Fibroblast of lung (primary cell): ENCODE measurements at regions not wholly inside any gene's neighbourhood (a gene's known extent, or its start where the extent isn't known, plus 50 kb on each side); places are given as distances from the start of the nearest gene placed in this dataset.

Experiments
- DNase-seq, 2 donors: peaks; one replicate each; pipeline versions ENCODE4 v3.0.0 to v3.0.0-alpha.2; 2010; ENCODE audit warnings: low read depth in 2 of 2
- H2AFZ ChIP-seq: 2 replicates; pipeline ENCODE4 v1.5.1; 2012; ENCODE audit warnings: low read length, control low read depth, inconsistent platforms
- H3K27ac ChIP-seq: 2 replicates; pipeline ENCODE4 v1.5.1; 2011; ENCODE audit warnings: low read length, control low read depth; ENCODE audit not compliant: insufficient read depth
- H3K27me3 ChIP-seq: 2 replicates; pipeline ENCODE4 v1.5.1; 2011; ENCODE audit warnings: mild to moderate bottlenecking, low read length; ENCODE audit not compliant: control insufficient read depth, insufficient read depth
- H3K36me3 ChIP-seq: 2 replicates; pipeline ENCODE4 v1.5.1; 2011; ENCODE audit warnings: low read length; ENCODE audit not compliant: control insufficient read depth, insufficient read depth
- H3K4me1 ChIP-seq: 2 replicates; pipeline ENCODE4 v1.5.1; 2011; ENCODE audit warnings: low read length; ENCODE audit not compliant: control insufficient read depth, insufficient read depth; ENCODE audit errors: extremely low read depth
- H3K4me2 ChIP-seq: 2 replicates; pipeline ENCODE4 v1.5.1; 2011; ENCODE audit warnings: low read length, control low read depth; ENCODE audit not compliant: insufficient read depth; ENCODE audit errors: extremely low read depth
- H3K4me3 ChIP-seq, 4 experiments: fragments of 200-600 bp in 1 of 4; sonication (generic) in 1 of 4; replicated peaks in 1 of 4; 2 replicates each; pipeline ENCODE4 v1.5.1; 2011 to 2016; ENCODE audit warnings: low read length in 4 of 4, low read depth in 3 of 4, mild to moderate bottlenecking in 3 of 4, control low read depth in 2 of 4, inconsistent platforms in 1 of 4, mixed read lengths in 1 of 4; ENCODE audit not compliant: insufficient read depth in 1 of 4; ENCODE audit errors: control extremely low read depth in 1 of 4
- H3K79me2 ChIP-seq: 2 replicates; pipeline ENCODE4 v1.5.1; 2012; ENCODE audit warnings: mild to moderate bottlenecking, low read length, inconsistent platforms; ENCODE audit not compliant: control insufficient read depth, insufficient read depth
- H3K9ac ChIP-seq: 2 replicates; pipeline ENCODE4 v1.5.1; 2011; ENCODE audit warnings: mild to moderate bottlenecking, low read length, control low read depth; ENCODE audit not compliant: insufficient read depth
- H3K9me3 ChIP-seq: 2 replicates; pipeline ENCODE4 v1.5.1; 2012; ENCODE audit warnings: low read depth, low read length; ENCODE audit not compliant: control insufficient read depth, insufficient read depth
- H4K20me1 ChIP-seq: 2 replicates; pipeline ENCODE4 v1.5.1; 2011; ENCODE audit warnings: low read length; ENCODE audit not compliant: control insufficient read depth, insufficient read depth; ENCODE audit errors: extremely low read depth
- CTCF ChIP-seq, 2 donors: IDR thresholded peaks in 1 of 2; conservative IDR thresholded peaks in 1 of 2; 1 replicate in 1 of 2; 2 replicates in 1 of 2; pipeline ENCODE4 v1.5.1; 2011 to 2012; ENCODE audit warnings: low read length in 2 of 2, control low read depth in 1 of 2, inconsistent platforms in 1 of 2, low read depth in 1 of 2, mild to moderate bottlenecking in 1 of 2
- EZH2 ChIP-seq: IDR thresholded peaks from 2 replicates; pipeline ENCODE4 v1.5.1; 2012; ENCODE audit warnings: low read length, control low read depth, mild to moderate bottlenecking; ENCODE audit errors: missing control alignments

GRCh38 chr3:59546522-59546921 is 496.7 kb upstream of the CFAP20DC start:
- no peak overlapping the region for H3K4me2 ChIP-seq
- H4K20me1 ChIP-seq: no peaks in the 10 kb centered on the region
- TF ChIP-seq EZH2: no peak
- no peak for TF ChIP-seq CTCF (conservative IDR thresholded peaks at IDR 0.05 in 1 of 2, IDR thresholded peaks at IDR 0.05 in 1 of 2; ENCODE audit: low read depth in 1 of 2, low read length in 2 of 2)
- H3K27me3 ChIP-seq: no peaks in the 10 kb centered on the region
- H3K36me3 ChIP-seq: no peaks in the 10 kb centered on the region
- H3K27ac ChIP-seq: no peak overlapping the region
- H2AFZ ChIP-seq: no peak overlapping the region
- H3K4me3 ChIP-seq: no peak overlapping the region
- no peak overlapping the region for H3K9ac ChIP-seq
- no peaks in the 10 kb centered on the region for H3K4me1 ChIP-seq
- H3K79me2 ChIP-seq: no peaks in the 10 kb centered on the region
- no peak for DNase-seq
- no peaks in the 10 kb centered on the region for H3K9me3 ChIP-seq

GRCh38 chr3:59545374-59545773 is 495.5 kb upstream of the CFAP20DC start:
- Histone ChIP-seq H4K20me1 (no peaks in the 10 kb centered on the region), H3K4me3 (no peak overlapping the region), H3K27ac (no peak overlapping the region), H3K4me2 (no peak overlapping the region), H3K9me3 (no peaks in the 10 kb centered on the region), H3K36me3 (no peaks in the 10 kb centered on the region), H3K27me3 (no peaks in the 10 kb centered on the region), H3K79me2 (no peaks in the 10 kb centered on the region), H3K9ac (no peak overlapping the region), H3K4me1 (no peaks in the 10 kb centered on the region), H2AFZ (no peak overlapping the region)
- TF ChIP-seq CTCF (conservative IDR thresholded peaks at IDR 0.05 in 1 of 2, IDR thresholded peaks at IDR 0.05 in 1 of 2; ENCODE audit: low read depth in 1 of 2, low read length in 2 of 2): no peak
- no peak for TF ChIP-seq EZH2
- DNase-seq: peak in 1 of 2 donors; percentile 81

- Histone ChIP-seq H3K4me3 (no peak overlapping the region), H3K4me1 (no peaks in the 10 kb centered on the region), H3K9ac (no peak overlapping the region), H3K27me3 (no peaks in the 10 kb centered on the region), H3K79me2 (no peaks in the 10 kb centered on the region), H3K36me3 (no peaks in the 10 kb centered on the region), H3K9me3 (no peaks in the 10 kb centered on the region), H4K20me1 (no peaks in the 10 kb centered on the region), H3K27ac (no peak overlapping the region), H3K4me2 (no peak overlapping the region), H2AFZ (no peak overlapping the region)
- no peak for DNase-seq
- TF ChIP-seq CTCF (conservative IDR thresholded peaks at IDR 0.05 in 1 of 2, IDR thresholded peaks at IDR 0.05 in 1 of 2; ENCODE audit: low read depth in 1 of 2, low read length in 2 of 2) (no peak), EZH2 (no peak)
Observed at GRCh38 chr3:59542276-59542675, 492.5 kb upstream of the CFAP20DC start.
